Erythroblast (primary cell): ENCODE measurements at regions not wholly inside any gene's neighbourhood (a gene's known extent, or its start where the extent isn't known, plus 50 kb on each side); places are given as distances from the start of the nearest gene placed in this dataset.
"Not testable (repeated sequence)": the region's sequence is repeated elsewhere in the genome, so short reads cannot be mapped to it uniquely, and the experiment has no call there.

Experiments
- DNase-seq, 2 experiments: peaks; one replicate each; lab custom pipeline; 2025; lab: John Stamatoyannopoulos, UW
- GATA1 ChIP-seq: IDR thresholded peaks from 2 replicates; pipeline ENCODE4 v1.6.1; 2011; ENCODE audit warnings: low read depth, mild to moderate bottlenecking, control low read depth, low read length, moderate library complexity
- POLR2A ChIP-seq: IDR thresholded peaks from 2 replicates; pipeline ENCODE4 v1.6.1; 2011; ENCODE audit warnings: mild to moderate bottlenecking, low read length

- DNase-seq, result no peak
- TF ChIP-seq GATA1 (no peak), POLR2A (no peak)
Measured at GRCh38 chr13:110008816-110009215, 222.4 kb upstream of the IRS2 start.

- TF ChIP-seq GATA1, result no peak
Measured at GRCh38 chr13:110006304-110006703, 219.9 kb upstream of the IRS2 start.

GRCh38 chr13:110005563-110005962 is 219.2 kb upstream of the IRS2 start:
- DNase-seq, result no peak
- TF ChIP-seq POLR2A (no peak), GATA1 (no peak)

More at GRCh38 chr13:110006304-110006703, 219.9 kb upstream of the IRS2 start:
- DNase-seq, result no peak

GRCh38 chr13:110004814-110005213 is 218.4 kb upstream of the IRS2 start:
- DNase-seq, result no peak
- TF ChIP-seq POLR2A, result no peak
- TF ChIP-seq GATA1, result no peak

GRCh38 chr13:110001670-110002275 is 215.4 kb upstream of the IRS2 start:
- no peak for TF ChIP-seq GATA1
- TF ChIP-seq POLR2A, result no peak
- no peak for DNase-seq

GRCh38 chr13:110000534-110001345 is 214.4 kb upstream of the IRS2 start:
- TF ChIP-seq GATA1 (no peak), POLR2A (no peak)
- no peak for DNase-seq

- no peak for TF ChIP-seq POLR2A
- no peak for TF ChIP-seq GATA1
Measured at GRCh38 chr13:109999659-110000533, 213.5 kb upstream of the IRS2 start.

GRCh38 chr13:109998684-109999533 is 212.5 kb upstream of the IRS2 start:
- TF ChIP-seq GATA1, result no peak
- TF ChIP-seq POLR2A, result no peak
- DNase-seq, result no peak

More at GRCh38 chr13:109999659-110000533, 213.5 kb upstream of the IRS2 start:
- no peak for DNase-seq

- no peak for TF ChIP-seq POLR2A
- TF ChIP-seq GATA1, result no peak
- no peak for DNase-seq
Measured at GRCh38 chr13:109998037-109998436, 211.7 kb upstream of the IRS2 start.

- not testable (repeated sequence) for DNase-seq
Measured at GRCh38 chr13:109997056-109997595, 210.7 kb upstream of the IRS2 start.

- no peak for DNase-seq
- no peak for TF ChIP-seq POLR2A
- no peak for TF ChIP-seq GATA1
Measured at GRCh38 chr13:109996404-109996960, 210.1 kb upstream of the IRS2 start.

GRCh38 chr13:109995578-109995977 is 209.2 kb upstream of the IRS2 start:
- no peak for DNase-seq
- no peak for TF ChIP-seq POLR2A
- no peak for TF ChIP-seq GATA1
